ENCODE measurements at regions not wholly inside any gene's neighbourhood (a gene's known extent, or its start where the extent isn't known, plus 50 kb on each side); places are given as distances from the start of the nearest gene placed in this dataset.

DNA sequence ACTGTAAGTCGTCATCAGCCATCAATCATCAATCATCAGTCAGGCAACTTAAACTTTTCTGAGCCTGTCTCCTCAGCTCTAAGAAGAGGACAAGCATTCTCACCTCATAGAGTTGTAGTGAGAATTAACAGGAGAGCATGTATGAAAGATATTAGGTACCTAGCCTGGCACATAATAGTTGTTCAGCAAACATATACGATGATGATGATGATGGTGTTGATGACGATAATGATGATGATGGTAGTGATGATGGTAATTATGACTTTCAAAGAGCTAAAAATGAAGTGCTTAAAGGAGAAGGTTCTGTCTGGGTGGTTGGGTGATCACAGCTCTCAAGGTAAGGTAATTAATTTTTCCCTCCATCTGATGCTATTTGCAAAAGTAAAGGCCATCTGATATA is 55.1 kb upstream of the ADRB1 start:
- H3K4me3 ChIP-seq (ENCODE audit: insufficient read depth, low read depth, low read length), result no peak overlapping the region
- no peak overlapping the region for H3K4me2 ChIP-seq (ENCODE audit: low read length)
- H3K9ac ChIP-seq (ENCODE audit: low read length), result no peak overlapping the region
- no peak overlapping the region for H3K27ac ChIP-seq (ENCODE audit: low read depth, low read length)
- H2AFZ ChIP-seq (ENCODE audit: low read depth, low read length), result no peak overlapping the region
- Mint-ChIP-seq H3K27ac (ENCODE audit: unreplicated experiment) (no peak overlapping the region), H3K9me3 (ENCODE audit: unreplicated experiment) (peaks cover 16% of the 10 kb centered on the region), H3K27me3 (ENCODE audit: low read depth, unreplicated experiment) (peaks cover 67% of the 10 kb centered on the region), H3K36me3 (ENCODE audit: low read depth, unreplicated experiment) (peaks cover 4% of the 10 kb centered on the region), H3K4me1 (ENCODE audit: low read depth, unreplicated experiment) (no peaks in the 10 kb centered on the region), H3K4me3 (ENCODE audit: unreplicated experiment) (no peak overlapping the region)
- H3K9me3 ChIP-seq (ENCODE audit: insufficient read depth, low read depth, low read length), result no peaks in the 10 kb centered on the region
- peaks cover 8% of the 10 kb centered on the region for H3K27me3 ChIP-seq (ENCODE audit: insufficient read depth, low read length)
- peaks cover 3% of the 10 kb centered on the region for H3K4me1 ChIP-seq (ENCODE audit: insufficient read depth, low read length)
- TF ChIP-seq, protein P1, sequence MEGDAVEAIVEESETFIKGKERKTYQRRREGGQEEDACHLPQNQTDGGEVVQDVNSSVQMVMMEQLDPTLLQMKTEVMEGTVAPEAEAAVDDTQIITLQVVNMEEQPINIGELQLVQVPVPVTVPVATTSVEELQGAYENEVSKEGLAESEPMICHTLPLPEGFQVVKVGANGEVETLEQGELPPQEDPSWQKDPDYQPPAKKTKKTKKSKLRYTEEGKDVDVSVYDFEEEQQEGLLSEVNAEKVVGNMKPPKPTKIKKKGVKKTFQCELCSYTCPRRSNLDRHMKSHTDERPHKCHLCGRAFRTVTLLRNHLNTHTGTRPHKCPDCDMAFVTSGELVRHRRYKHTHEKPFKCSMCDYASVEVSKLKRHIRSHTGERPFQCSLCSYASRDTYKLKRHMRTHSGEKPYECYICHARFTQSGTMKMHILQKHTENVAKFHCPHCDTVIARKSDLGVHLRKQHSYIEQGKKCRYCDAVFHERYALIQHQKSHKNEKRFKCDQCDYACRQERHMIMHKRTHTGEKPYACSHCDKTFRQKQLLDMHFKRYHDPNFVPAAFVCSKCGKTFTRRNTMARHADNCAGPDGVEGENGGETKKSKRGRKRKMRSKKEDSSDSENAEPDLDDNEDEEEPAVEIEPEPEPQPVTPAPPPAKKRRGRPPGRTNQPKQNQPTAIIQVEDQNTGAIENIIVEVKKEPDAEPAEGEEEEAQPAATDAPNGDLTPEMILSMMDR (IDR thresholded peaks at IDR 0.05; ENCODE audit: insufficient read depth, low read depth, low read length), result no peak
- no peak for TF ChIP-seq EZH2 (IDR thresholded peaks at IDR 0.05; ENCODE audit: insufficient read depth, low read length)
- H3K36me3 ChIP-seq (ENCODE audit: insufficient read depth, low read length), result no peaks in the 10 kb centered on the region
- FAIRE-seq (peak; percentile 9), DNase-seq (ENCODE audit: low read depth) (no peak)
- H3K79me2 ChIP-seq (ENCODE audit: insufficient read depth, low read length), result no peaks in the 10 kb centered on the region
- H4K20me1 ChIP-seq (ENCODE audit: insufficient read depth, low read length), result no peaks in the 10 kb centered on the region

DNA sequence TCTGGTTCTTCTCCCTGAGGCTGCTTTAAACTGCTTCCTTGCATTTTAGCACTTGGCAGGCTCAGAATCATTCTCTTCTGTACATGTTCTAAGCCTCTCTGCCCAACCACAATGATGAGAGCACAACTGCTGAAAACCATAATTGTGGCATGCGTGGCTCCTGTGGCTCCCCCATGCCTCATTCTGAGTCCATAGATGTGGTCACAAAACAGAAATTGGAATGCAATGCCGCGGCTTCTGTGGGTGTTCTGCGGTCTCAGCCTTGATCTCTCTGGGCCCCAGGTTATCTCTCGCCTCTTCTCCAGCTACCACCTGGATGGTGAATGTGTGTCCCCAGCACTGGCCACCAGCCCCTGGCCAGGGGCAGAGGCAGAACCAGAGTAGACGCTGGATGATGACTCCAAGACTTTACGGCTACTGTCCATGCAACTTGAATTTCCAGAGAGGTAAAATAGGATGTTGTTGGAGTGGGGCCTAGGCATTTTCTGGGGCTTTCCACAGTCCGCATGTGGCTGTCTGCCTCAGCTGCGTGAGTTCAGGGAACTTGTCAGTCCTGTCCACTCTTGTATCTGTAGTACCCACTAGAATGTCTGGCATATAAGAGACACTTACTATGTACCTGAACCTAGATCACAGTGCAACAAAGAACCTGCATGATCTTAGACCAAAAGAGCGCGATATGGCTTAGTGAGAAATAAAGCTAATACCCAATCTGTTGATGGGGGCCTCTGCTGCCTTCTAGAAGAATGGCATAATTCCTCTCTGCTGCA is 52.4 kb upstream of the ADRB1 start:
- Histone ChIP-seq H3K4me1 (ENCODE audit: insufficient read depth, low read length) (peaks cover 3% of the 10 kb centered on the region), H3K9ac (ENCODE audit: low read length) (no peak overlapping the region), H2AFZ (ENCODE audit: low read depth, low read length) (no peak overlapping the region), H3K4me2 (ENCODE audit: low read length) (no peak overlapping the region), H3K27me3 (ENCODE audit: insufficient read depth, low read length) (peaks cover 11% of the 10 kb centered on the region), H4K20me1 (ENCODE audit: insufficient read depth, low read length) (no peaks in the 10 kb centered on the region), H3K27ac (ENCODE audit: low read depth, low read length) (no peak overlapping the region), H3K4me3 (ENCODE audit: insufficient read depth, low read depth, low read length) (no peak overlapping the region), H3K36me3 (ENCODE audit: insufficient read depth, low read length) (no peaks in the 10 kb centered on the region), H3K79me2 (ENCODE audit: insufficient read depth, low read length) (no peaks in the 10 kb centered on the region), H3K9me3 (ENCODE audit: insufficient read depth, low read depth, low read length) (no peaks in the 10 kb centered on the region)
- no peak for FAIRE-seq
- Mint-ChIP-seq H3K27me3 (ENCODE audit: low read depth, unreplicated experiment) (peaks cover 70% of the 10 kb centered on the region), H3K4me3 (ENCODE audit: unreplicated experiment) (no peak overlapping the region), H3K4me1 (ENCODE audit: low read depth, unreplicated experiment) (no peaks in the 10 kb centered on the region), H3K36me3 (ENCODE audit: low read depth, unreplicated experiment) (peaks cover 4% of the 10 kb centered on the region), H3K9me3 (ENCODE audit: unreplicated experiment) (peaks cover 15% of the 10 kb centered on the region), H3K27ac (ENCODE audit: unreplicated experiment) (no peak overlapping the region)
- peak; percentile 72 for DNase-seq (ENCODE audit: low read depth)
- TF ChIP-seq, protein P1 (IDR thresholded peaks at IDR 0.05; ENCODE audit: insufficient read depth, low read depth, low read length), result no peak
- TF ChIP-seq EZH2 (IDR thresholded peaks at IDR 0.05; ENCODE audit: insufficient read depth, low read length), result no peak

DNA sequence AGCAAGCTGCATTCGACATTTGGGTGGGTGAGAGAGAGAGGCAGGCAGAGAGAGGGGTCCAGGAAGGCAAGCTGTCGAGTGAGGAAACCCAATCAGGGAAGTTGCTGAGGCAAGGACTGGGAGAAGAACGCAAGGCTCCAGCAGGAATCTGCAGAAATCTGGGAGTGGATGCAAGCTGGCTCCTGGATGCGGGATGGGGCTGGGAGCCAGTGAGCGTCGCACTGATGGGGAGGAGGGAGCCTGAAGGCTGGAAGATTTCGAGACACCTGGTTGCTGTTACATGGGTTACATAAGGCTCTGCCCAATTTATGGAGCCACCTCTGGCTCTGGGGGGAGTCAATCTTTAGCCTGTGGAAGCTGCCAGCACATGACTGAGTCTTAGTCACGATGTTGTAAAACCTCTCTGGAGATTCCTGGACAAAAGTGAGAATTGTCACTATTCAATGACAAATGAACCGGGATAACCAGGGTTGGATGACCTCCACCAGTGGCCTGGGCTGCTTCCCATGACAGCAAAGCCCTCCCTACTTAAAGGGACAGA is 51.1 kb upstream of the ADRB1 start:
- no peaks in the 10 kb centered on the region for H3K79me2 ChIP-seq (ENCODE audit: insufficient read depth, low read length)
- H3K27ac Mint-ChIP-seq (ENCODE audit: unreplicated experiment), result no peak overlapping the region
- H3K27me3 Mint-ChIP-seq (ENCODE audit: low read depth, unreplicated experiment), result peaks cover 72% of the 10 kb centered on the region
- no peaks in the 10 kb centered on the region for H3K36me3 Mint-ChIP-seq (ENCODE audit: low read depth, unreplicated experiment)
- no peak overlapping the region for H3K4me3 Mint-ChIP-seq (ENCODE audit: unreplicated experiment)
- peaks cover 3% of the 10 kb centered on the region for H3K4me1 ChIP-seq (ENCODE audit: insufficient read depth, low read length)
- H3K9me3 ChIP-seq (ENCODE audit: insufficient read depth, low read depth, low read length), result no peaks in the 10 kb centered on the region
- H3K36me3 ChIP-seq (ENCODE audit: insufficient read depth, low read length), result no peaks in the 10 kb centered on the region
- peaks cover 9% of the 10 kb centered on the region for H3K9me3 Mint-ChIP-seq (ENCODE audit: unreplicated experiment)
- H3K27ac ChIP-seq (ENCODE audit: low read depth, low read length), result no peak overlapping the region
- TF ChIP-seq, protein P1 (IDR thresholded peaks at IDR 0.05; ENCODE audit: insufficient read depth, low read depth, low read length), result no peak
- TF ChIP-seq EZH2 (IDR thresholded peaks at IDR 0.05; ENCODE audit: insufficient read depth, low read length), result no peak
- DNase-seq (ENCODE audit: low read depth), result no peak
- H3K27me3 ChIP-seq (ENCODE audit: insufficient read depth, low read length), result peaks cover 10% of the 10 kb centered on the region
- no peak overlapping the region for H3K9ac ChIP-seq (ENCODE audit: low read length)
- H3K4me3 ChIP-seq (ENCODE audit: insufficient read depth, low read depth, low read length), result no peak overlapping the region
- H3K4me1 Mint-ChIP-seq (ENCODE audit: low read depth, unreplicated experiment), result no peaks in the 10 kb centered on the region
- H4K20me1 ChIP-seq (ENCODE audit: insufficient read depth, low read length), result no peaks in the 10 kb centered on the region
- no peak overlapping the region for H2AFZ ChIP-seq (ENCODE audit: low read depth, low read length)
- no peak for FAIRE-seq
- H3K4me2 ChIP-seq (ENCODE audit: low read length), result no peak overlapping the region

All from astrocyte (in vitro differentiated cells and primary cell).